PC-3 (cell line): ENCODE measurements at regions not wholly inside any gene's neighbourhood (a gene's known extent, or its start where the extent isn't known, plus 50 kb on each side); places are given as distances from the start of the nearest gene placed in this dataset.

ENCODE experiments used
- ATAC-seq: fragments of 200-7000 bp; cut with Tn5 transposase; 2 replicates; pipeline ENCODE4 v1.9.1; 2020; ENCODE audit warnings: mild to moderate bottlenecking, moderate library complexity
- BruUV-seq: library from RNA; stranded (reverse); fragments of 400-500 nt; replicated peaks from 2 replicates; lab custom pipeline; 2021; lab: Mats Ljungman, UMichigan
- CTCF ChIA-PET: fragments of 300-600 bp; sonication (Branson Sonifier 250); formaldehyde crosslinking; loops from one replicate; lab custom pipeline; 2022; ENCODE audit warnings: antibody characterized with exemption; lab: Charles Lee
- POLR2A ChIA-PET: fragments of 300-600 bp; sonication (Branson Sonifier 250); formaldehyde crosslinking; loops from one replicate; lab custom pipeline; 2022; ENCODE audit warnings: antibody characterized with exemption; ENCODE audit not compliant: unreplicated experiment; lab: Charles Lee
- DNase-seq: peaks from one replicate; pipeline ENCODE4 v3.0.0-alpha.2; 2015
- H2AFZ ChIP-seq: fragments of 300-600 bp; sonication (generic); 2 replicates; pipeline ENCODE4 v1.6.0; 2016; ENCODE audit warnings: antibody characterized with exemption, low read length
- H3F3A ChIP-seq: fragments of 300-600 bp; sonication (generic); one replicate; pipeline ENCODE4 v1.6.0; 2017; ENCODE audit warnings: antibody characterized with exemption, low read length, control low read depth, mild to moderate bottlenecking; ENCODE audit not compliant: unreplicated experiment
- H3K27ac ChIP-seq: fragments of 300-600 bp; sonication (generic); 2 replicates; pipeline ENCODE4 v1.5.1; 2016; ENCODE audit warnings: mild to moderate bottlenecking, low read length
- H3K27me3 ChIP-seq: fragments of 300-600 bp; sonication (generic); 2 replicates; pipeline ENCODE4 v1.6.1; 2016; ENCODE audit warnings: low read length, mixed read lengths
- H3K36me3 ChIP-seq: fragments of 300-600 bp; sonication (generic); 2 replicates; pipeline ENCODE4 v1.6.1; 2016; ENCODE audit warnings: low read depth, mixed run types, low read length, mixed read lengths
- H3K4me1 ChIP-seq: fragments of 300-600 bp; sonication (generic); 2 replicates; pipeline ENCODE4 v1.5.1; 2016; ENCODE audit warnings: low read length; ENCODE audit not compliant: insufficient read depth
- H3K4me2 ChIP-seq: fragments of 300-600 bp; sonication (generic); 2 replicates; pipeline ENCODE4 v1.6.0; 2016; ENCODE audit warnings: low read length
- H3K4me3 ChIP-seq: fragments of 300-600 bp; sonication (generic); 2 replicates; pipeline ENCODE4 v1.5.1; 2016; ENCODE audit warnings: mild to moderate bottlenecking, low read length, mixed read lengths
- H3K79me2 ChIP-seq: fragments of 300-600 bp; sonication (generic); 2 replicates; pipeline ENCODE4 v1.6.1; 2017; ENCODE audit warnings: low read length, mixed read lengths
- H3K9ac ChIP-seq: fragments of 300-600 bp; sonication (generic); 2 replicates; pipeline ENCODE4 v1.6.0; 2016; ENCODE audit warnings: mild to moderate bottlenecking, low read length
- H3K9me2 ChIP-seq: fragments of 300-600 bp; sonication (generic); replicated peaks from 2 replicates; pipeline ENCODE4 v1.6.1; 2016; ENCODE audit warnings: mixed run types, low read length, mixed read lengths
- H3K9me3 ChIP-seq: fragments of 300-600 bp; sonication (generic); 2 replicates; pipeline ENCODE4 v1.6.1; 2016; ENCODE audit warnings: low read length, mixed read lengths
- H4K20me1 ChIP-seq: fragments of 300-600 bp; sonication (generic); 2 replicates; pipeline ENCODE4 v1.6.1; 2016; ENCODE audit warnings: low read length, mixed read lengths
- CTCF ChIP-seq: fragments of 300-600 bp; sonication (generic); conservative IDR thresholded peaks from 2 replicates; pipeline ENCODE4 v1.5.1; 2017; ENCODE audit warnings: antibody characterized with exemption, low read depth, mild to moderate bottlenecking, low read length
- EZH2 ChIP-seq: fragments of 300-600 bp; sonication (generic); IDR thresholded peaks from one replicate; pipeline ENCODE4 v1.6.1; 2017; ENCODE audit warnings: antibody characterized with exemption, mild to moderate bottlenecking, low read length; ENCODE audit not compliant: unreplicated experiment
- EZH2phosphoT487 ChIP-seq: fragments of 300-600 bp; sonication (generic); IDR thresholded peaks from 2 replicates; pipeline ENCODE4 v1.6.1; 2018; ENCODE audit warnings: mild to moderate bottlenecking, antibody characterized with exemption, low read length, borderline replicate concordance
- intact Hi-C: fragments of 100-400 bp; cut with micrococcal nuclease; formaldehyde crosslinking; loops from 2 replicates; pipeline ENCODE4 v1.9.0; 2023

- Histone ChIP-seq H2AFZ (0 out of 2 replicates have a peak overlapping the region, but pooled peaks have one; percentile 18), H4K20me1 (no peaks in the 10 kb centered on the region), H3K27me3 (no peaks in the 10 kb centered on the region), H3K79me2 (no peaks in the 10 kb centered on the region), H3K4me2 (no peak overlapping the region), H3K9me3 (no peaks in the 10 kb centered on the region), H3K4me3 (no peak overlapping the region), H3F3A (no peaks in the 10 kb centered on the region), H3K9me2 (no peaks in the 10 kb centered on the region), H3K36me3 (no peaks in the 10 kb centered on the region), H3K4me1 (no peaks in the 10 kb centered on the region), H3K27ac (no peak overlapping the region), H3K9ac (no peak overlapping the region)
- no peak for TF ChIP-seq EZH2
- ATAC-seq (no peak), DNase-seq (no peak)
- POLR2A ChIA-PET: no interaction called here
- CTCF ChIA-PET: no interaction called here
- BruUV-seq: no TSS peak
- intact Hi-C loops: no loop called here
These were observed 195.2 kb upstream of the ANXA10 start for GRCh38 chr4:167897116-167897515.

- peak overlapping the region; percentile 3; the same call in 1 of the 2 replicates for H3K4me3 ChIP-seq
- peak overlapping the region; percentile 84 for H3K27ac ChIP-seq
- H3K9ac ChIP-seq: peak overlapping the region; percentile 1; the same call in 1 of the 2 replicates
- H3K79me2 ChIP-seq: no peaks in the 10 kb centered on the region
- H2AFZ ChIP-seq: peak overlapping the region; percentile 29; the same call in 1 of the 2 replicates
- POLR2A ChIA-PET: no interaction called here
- peaks cover 9% of the 10 kb centered on the region for H3F3A ChIP-seq
- H3K4me2 ChIP-seq: peak overlapping the region; percentile 48
- no peaks in the 10 kb centered on the region for H4K20me1 ChIP-seq
- no peaks in the 10 kb centered on the region for H3K27me3 ChIP-seq
- no peaks in the 10 kb centered on the region for H3K9me2 ChIP-seq
- TF ChIP-seq EZH2 (no peak), CTCF (no peak), EZH2phosphoT487 (no peak)
- intact Hi-C loops: loop anchor here (5.0 kb wide), 1 partner anchor 181 kb away; no protein-coding TSS in a partner anchor
- peaks cover 18% of the 10 kb centered on the region for H3K4me1 ChIP-seq
- DNase-seq: peak; percentile 73
- peak; percentile 92 for ATAC-seq
- BruUV-seq: no TSS peak
- H3K36me3 ChIP-seq: no peaks in the 10 kb centered on the region
- CTCF ChIA-PET: no interaction called here
- no peaks in the 10 kb centered on the region for H3K9me3 ChIP-seq
These were observed 189.0 kb upstream of the ANXA10 start for GRCh38 chr4:167903291-167903721.

GRCh38 chr4:167906851-167907250 is 185.5 kb upstream of the ANXA10 start:
- POLR2A ChIA-PET: interaction anchor here (0.7 kb wide), 1 partner anchor 8 kb away, joined by 4 read pairs; no protein-coding TSS in a partner anchor
- H4K20me1 ChIP-seq: no peaks in the 10 kb centered on the region
- H3K9ac ChIP-seq: no peak overlapping the region
- H3K79me2 ChIP-seq: no peaks in the 10 kb centered on the region
- H3K9me2 ChIP-seq: no peaks in the 10 kb centered on the region
- TF ChIP-seq EZH2phosphoT487 (no peak), EZH2 (no peak), CTCF (no peak)
- H3F3A ChIP-seq: peaks cover 9% of the 10 kb centered on the region
- no TSS peak for BruUV-seq
- no peak overlapping the region for H3K27ac ChIP-seq
- no peaks in the 10 kb centered on the region for H3K9me3 ChIP-seq
- ATAC-seq: no peak
- no peak overlapping the region for H2AFZ ChIP-seq
- H3K4me2 ChIP-seq: no peak overlapping the region
- CTCF ChIA-PET: no interaction called here
- DNase-seq: no peak
- no peaks in the 10 kb centered on the region for H3K36me3 ChIP-seq
- intact Hi-C loops: no loop called here
- H3K4me3 ChIP-seq: no peak overlapping the region
- H3K4me1 ChIP-seq: peaks cover 18% of the 10 kb centered on the region
- H3K27me3 ChIP-seq: no peaks in the 10 kb centered on the region
